ACC112 (cell line): ENCODE measurements at regions not wholly inside any gene's neighbourhood (a gene's known extent, or its start where the extent isn't known, plus 50 kb on each side); places are given as distances from the start of the nearest gene placed in this dataset.

Experiments
- H2AFZ ChIP-seq: fragments of 200-600 bp; sonication (generic); one replicate; pipeline ENCODE4 v1.6.0; 2017; ENCODE audit warnings: antibody characterized with exemption, low read length; ENCODE audit not compliant: unreplicated experiment
- H3K27ac ChIP-seq: fragments of 200-600 bp; sonication (generic); 2 replicates; pipeline ENCODE4 v1.5.1; 2014; ENCODE audit warnings: low read depth, mild to moderate bottlenecking, antibody characterized with exemption, low read length, moderate library complexity
- H3K27me3 ChIP-seq: fragments of 200-600 bp; sonication (generic); 2 replicates; pipeline ENCODE4 v1.6.1; 2014; ENCODE audit warnings: mild to moderate bottlenecking, antibody characterized with exemption, low read length, moderate library complexity, mixed read lengths; ENCODE audit not compliant: insufficient read depth
- H3K36me3 ChIP-seq: fragments of 200-600 bp; sonication (generic); 2 replicates; pipeline ENCODE4 v1.6.1; 2016; ENCODE audit warnings: mild to moderate bottlenecking, antibody characterized with exemption, low read length, moderate library complexity, mixed read lengths; ENCODE audit not compliant: insufficient read depth
- H3K4me1 ChIP-seq: fragments of 200-600 bp; sonication (generic); one replicate; pipeline ENCODE4 v1.6.1; 2016; ENCODE audit warnings: low read length, mixed read lengths; ENCODE audit not compliant: insufficient read depth, unreplicated experiment, control insufficient read depth
- H3K4me3 ChIP-seq: fragments of 200-600 bp; sonication (generic); 2 replicates; pipeline ENCODE4 v1.5.1; 2014; ENCODE audit warnings: mild to moderate bottlenecking, low read depth, low read length
- H3K79me2 ChIP-seq: fragments of 200-600 bp; sonication (generic); one replicate; pipeline ENCODE4 v1.6.0; 2016; ENCODE audit warnings: low read length; ENCODE audit not compliant: control insufficient read depth, unreplicated experiment, insufficient read depth

GRCh38 chr1:226799634-226800281 is 60.7 kb upstream of the ITPKB start:
- no peaks in the 10 kb centered on the region for H3K36me3 ChIP-seq
- peaks cover 13% of the 10 kb centered on the region for H3K27me3 ChIP-seq
- no peak overlapping the region for H3K27ac ChIP-seq
- no peaks in the 10 kb centered on the region for H3K4me1 ChIP-seq
- no peak overlapping the region for H3K4me3 ChIP-seq
- H3K79me2 ChIP-seq, result no peaks in the 10 kb centered on the region
- no peak overlapping the region for H2AFZ ChIP-seq

DNA sequence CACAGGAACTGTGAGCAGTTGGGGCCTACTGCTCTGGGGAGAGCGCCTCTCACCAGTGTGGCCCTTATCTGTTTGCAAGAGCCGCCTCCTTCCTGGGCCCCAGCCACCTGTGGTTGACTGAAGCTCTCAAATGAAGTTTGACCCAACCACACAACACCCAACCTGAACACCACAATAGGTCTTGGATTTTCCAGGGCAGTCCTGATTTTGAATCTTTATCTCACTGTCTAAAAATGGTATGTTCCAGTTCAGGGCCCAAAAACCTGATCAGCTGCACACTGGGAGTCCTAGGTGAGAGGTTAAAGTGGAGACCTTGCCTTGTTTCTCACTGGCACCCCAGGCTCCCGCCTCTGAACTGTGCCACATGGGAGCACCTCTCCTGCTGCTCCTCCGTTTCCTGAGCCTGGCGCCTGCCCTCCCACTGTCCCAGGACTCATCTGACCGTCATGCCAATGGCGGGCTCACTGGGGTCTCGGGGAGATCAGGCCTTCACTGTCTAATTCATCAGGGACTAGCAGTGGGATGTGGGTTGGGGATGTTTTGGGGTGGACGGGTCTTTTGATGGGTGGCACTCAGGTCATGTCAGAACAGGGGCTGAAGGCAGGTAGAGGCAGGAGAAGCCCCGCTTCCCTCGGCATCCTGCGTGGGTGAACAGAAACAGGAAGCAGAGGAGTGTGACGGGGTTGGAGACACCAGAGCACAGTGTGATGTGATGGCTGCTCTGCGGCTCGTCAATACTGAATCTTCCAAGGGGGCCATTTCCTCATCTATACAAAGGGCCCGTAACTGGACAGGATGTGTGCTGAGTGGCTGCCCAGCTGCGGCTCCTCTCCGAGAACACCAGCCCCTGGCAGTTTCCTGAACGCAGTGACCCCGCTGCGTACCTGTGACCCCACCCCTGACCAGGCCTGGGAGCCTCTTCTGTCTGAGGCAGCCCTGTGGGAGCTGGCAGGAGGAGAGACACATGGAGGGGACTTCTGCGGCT is 59.6 kb upstream of the ITPKB start:
- Histone ChIP-seq H3K27ac (no peak overlapping the region), H3K79me2 (no peaks in the 10 kb centered on the region), H3K4me1 (no peaks in the 10 kb centered on the region), H2AFZ (no peak overlapping the region), H3K27me3 (peaks cover 11% of the 10 kb centered on the region; the same call in 1 of the 2 replicates), H3K4me3 (no peak overlapping the region), H3K36me3 (no peaks in the 10 kb centered on the region)

DNA sequence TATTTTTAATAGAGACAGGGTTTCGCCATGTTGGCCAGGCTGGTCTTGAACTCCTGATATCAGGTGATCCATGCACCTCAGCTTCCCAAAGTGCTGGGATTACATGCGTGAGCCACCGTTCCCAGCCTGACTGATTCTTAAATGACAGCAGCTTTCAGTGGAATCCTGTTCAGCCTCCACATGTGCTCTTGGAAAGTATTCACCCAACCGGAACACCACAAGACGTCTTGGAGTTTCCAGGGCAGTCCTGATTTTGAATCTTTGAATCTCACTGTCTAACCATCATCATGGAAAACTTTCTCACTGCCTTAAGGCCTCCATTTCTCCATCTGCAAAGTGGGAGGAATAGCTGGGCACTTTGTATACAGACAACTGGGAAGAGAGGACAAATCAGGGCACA is 58.1 kb upstream of the ITPKB start:
- H3K4me3 ChIP-seq, result no peak overlapping the region

DNA sequence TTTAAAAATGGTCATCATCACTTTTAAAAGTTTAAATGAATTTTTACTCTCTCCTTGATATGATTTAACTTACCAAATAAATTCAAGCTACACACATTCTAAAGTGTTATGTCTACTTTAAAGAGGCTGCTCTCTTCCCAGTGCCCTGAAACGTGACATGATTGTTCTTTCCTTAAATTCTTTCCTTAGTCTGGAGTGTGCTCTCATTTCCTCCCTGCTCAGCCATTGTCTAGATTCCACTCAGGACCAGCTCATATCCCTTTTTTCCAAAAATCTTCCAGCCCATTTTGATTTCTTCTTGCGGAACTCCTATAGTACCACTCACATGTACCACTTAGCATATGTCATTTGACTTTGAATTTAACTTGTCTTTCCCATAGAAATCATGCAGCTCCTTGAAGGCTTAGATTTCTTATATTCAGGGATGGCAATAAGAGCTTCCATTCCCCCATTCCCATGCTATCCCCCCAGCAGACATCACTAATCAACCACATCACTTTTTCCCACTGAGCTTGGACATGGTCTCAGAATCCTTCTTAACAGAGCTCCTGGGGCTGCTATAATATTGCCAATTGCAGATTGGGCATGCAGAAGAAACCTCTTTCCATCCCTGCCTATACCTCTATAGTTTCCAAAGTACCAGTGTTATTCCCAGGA is 54.7 kb upstream of the ITPKB start:
- Histone ChIP-seq H3K4me3 (no peak overlapping the region), H2AFZ (no peak overlapping the region), H3K27me3 (peaks cover 28% of the 10 kb centered on the region), H3K36me3 (no peaks in the 10 kb centered on the region), H3K4me1 (no peaks in the 10 kb centered on the region), H3K27ac (no peak overlapping the region), H3K79me2 (no peaks in the 10 kb centered on the region)

More for the DNA sequence above, 58.1 kb upstream of the ITPKB start:
- Histone ChIP-seq H3K27ac (no peak overlapping the region), H2AFZ (no peak overlapping the region), H3K79me2 (no peaks in the 10 kb centered on the region), H3K4me1 (no peaks in the 10 kb centered on the region), H3K27me3 (peaks cover 10% of the 10 kb centered on the region; the same call in 1 of the 2 replicates), H3K36me3 (no peaks in the 10 kb centered on the region)

- Histone ChIP-seq H3K4me3 (no peak overlapping the region), H2AFZ (no peak overlapping the region), H3K27me3 (peaks cover 27% of the 10 kb centered on the region), H3K36me3 (no peaks in the 10 kb centered on the region), H3K4me1 (no peaks in the 10 kb centered on the region), H3K79me2 (no peaks in the 10 kb centered on the region), H3K27ac (no peak overlapping the region)
These were observed 53.3 kb upstream of the ITPKB start for GRCh38 chr1:226792368-226792767.

- Histone ChIP-seq H3K27me3 (peaks cover 29% of the 10 kb centered on the region), H3K36me3 (no peaks in the 10 kb centered on the region), H2AFZ (no peak overlapping the region), H3K4me3 (no peak overlapping the region), H3K4me1 (no peaks in the 10 kb centered on the region), H3K27ac (no peak overlapping the region), H3K79me2 (no peaks in the 10 kb centered on the region)
These were observed 51.6 kb upstream of the ITPKB start for GRCh38 chr1:226790545-226791181.

DNA sequence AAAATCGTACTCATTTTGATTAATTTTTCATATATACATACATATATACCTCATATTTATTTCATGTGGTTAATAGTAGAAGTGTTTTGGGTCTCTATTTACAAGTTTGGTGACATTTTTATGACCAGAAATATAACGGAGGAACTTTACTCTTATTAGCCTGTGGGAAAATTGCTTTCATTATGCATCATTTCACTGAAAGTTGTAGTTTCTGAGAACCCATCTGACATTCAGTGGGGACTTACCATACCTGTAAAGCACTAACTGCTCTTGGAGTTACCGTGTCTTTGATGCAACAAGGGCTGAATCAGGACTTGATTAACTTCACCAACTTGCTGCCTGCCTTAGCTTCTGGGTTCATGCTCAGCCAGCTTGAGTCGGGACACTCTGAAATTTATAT is 49.9 kb upstream of the ITPKB start:
- Histone ChIP-seq H3K27ac (no peak overlapping the region), H3K79me2 (no peaks in the 10 kb centered on the region), H3K36me3 (no peaks in the 10 kb centered on the region), H3K4me1 (no peaks in the 10 kb centered on the region), H3K27me3 (peaks cover 28% of the 10 kb centered on the region), H3K4me3 (no peak overlapping the region), H2AFZ (no peak overlapping the region)
